ENCODE measurements at regions not wholly inside any gene's neighbourhood (a gene's known extent, or its start where the extent isn't known, plus 50 kb on each side); places are given as distances from the start of the nearest gene placed in this dataset.

GRCh38 chr3:76872999-76873398 is 166.9 kb upstream of the ROBO2 start:
- DNase-seq, result no peak

DNA sequence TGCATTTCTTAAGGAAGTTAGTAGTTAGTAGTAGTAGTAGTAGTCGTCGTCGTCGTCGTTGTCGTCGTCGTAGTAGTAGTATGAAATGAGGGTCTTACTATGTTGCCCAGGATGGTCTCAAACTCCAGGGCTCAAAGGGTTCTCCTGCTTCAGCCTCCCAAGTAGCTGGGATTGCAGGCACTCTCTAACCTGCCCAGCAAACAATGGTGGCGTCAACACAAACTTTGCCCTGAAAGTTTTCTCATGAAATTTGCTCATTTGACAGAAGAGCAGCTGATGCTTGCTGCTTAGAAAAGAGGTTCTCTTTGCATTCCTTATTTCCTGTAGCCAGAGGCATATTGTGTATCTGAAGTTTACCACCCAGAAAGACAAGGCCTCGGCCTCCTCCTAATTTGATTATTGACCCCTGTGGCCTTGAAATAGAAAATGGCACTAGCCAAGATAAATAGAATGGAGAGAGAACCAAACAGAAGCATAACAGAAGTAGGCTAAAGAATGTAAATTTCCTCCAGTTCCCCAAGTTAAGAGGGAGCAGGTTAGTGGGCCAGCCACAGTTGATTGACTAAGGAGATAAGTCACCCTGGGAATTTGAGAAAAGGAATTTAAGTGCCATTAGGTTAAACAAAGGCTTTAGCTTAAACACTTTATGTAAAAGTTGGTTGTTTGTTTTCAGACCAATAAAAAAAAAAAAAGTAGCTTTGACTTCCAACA is 166.2 kb upstream of the ROBO2 start:
- no peak for DNase-seq

GRCh38 chr3:76879959-76880358 is 159.9 kb upstream of the ROBO2 start:
- DNase-seq, result no peak

- DNase-seq, result no peak
Observed at GRCh38 chr3:76886761-76887500, 153.0 kb upstream of the ROBO2 start.

GRCh38 chr3:76888856-76889255 is 151.0 kb upstream of the ROBO2 start:
- DNase-seq, result no peak

- no peak for DNase-seq
Observed at GRCh38 chr3:76889911-76890310, 150.0 kb upstream of the ROBO2 start.

DNA sequence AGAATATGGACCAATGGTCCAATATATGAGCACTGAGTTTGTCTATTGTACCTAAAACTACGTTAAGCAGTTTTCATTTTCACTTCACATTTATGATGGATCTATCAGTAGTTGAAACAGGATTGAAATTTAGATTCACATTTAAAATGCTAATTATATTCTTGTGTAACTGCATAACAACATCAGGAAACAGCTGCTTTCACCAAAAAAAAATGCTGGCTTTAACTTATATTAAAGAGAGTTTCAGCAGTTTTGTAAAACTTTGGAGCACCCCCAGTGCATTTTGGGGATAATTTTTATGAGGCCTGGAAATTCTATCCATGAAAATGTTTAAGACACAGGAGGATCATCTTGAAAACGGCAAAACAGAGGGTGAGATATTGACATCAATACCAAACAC is 142.8 kb upstream of the ROBO2 start:
- no peak for DNase-seq

DNA sequence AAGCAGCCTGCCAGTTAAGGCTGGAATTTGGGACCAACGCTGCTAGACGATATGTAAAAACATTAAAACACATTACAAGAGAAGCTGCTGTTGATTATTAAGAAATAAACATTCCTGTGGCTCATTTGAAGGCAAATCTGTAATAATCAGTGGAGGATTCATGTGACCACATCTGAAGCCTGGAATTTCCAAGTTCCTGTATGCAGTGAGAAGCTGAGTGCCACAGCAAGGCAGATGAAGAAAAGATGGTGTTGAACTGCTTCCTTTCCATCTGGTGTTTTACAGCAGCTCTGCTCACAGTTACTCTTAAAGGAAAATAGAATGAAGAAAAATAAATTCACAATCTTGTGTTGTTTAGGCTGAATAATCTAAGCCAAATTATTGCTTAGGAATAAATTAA is 139.3 kb upstream of the ROBO2 start:
- no peak for DNase-seq

GRCh38 chr3:76908156-76908555 is 131.7 kb upstream of the ROBO2 start:
- DNase-seq, result no peak

DNA sequence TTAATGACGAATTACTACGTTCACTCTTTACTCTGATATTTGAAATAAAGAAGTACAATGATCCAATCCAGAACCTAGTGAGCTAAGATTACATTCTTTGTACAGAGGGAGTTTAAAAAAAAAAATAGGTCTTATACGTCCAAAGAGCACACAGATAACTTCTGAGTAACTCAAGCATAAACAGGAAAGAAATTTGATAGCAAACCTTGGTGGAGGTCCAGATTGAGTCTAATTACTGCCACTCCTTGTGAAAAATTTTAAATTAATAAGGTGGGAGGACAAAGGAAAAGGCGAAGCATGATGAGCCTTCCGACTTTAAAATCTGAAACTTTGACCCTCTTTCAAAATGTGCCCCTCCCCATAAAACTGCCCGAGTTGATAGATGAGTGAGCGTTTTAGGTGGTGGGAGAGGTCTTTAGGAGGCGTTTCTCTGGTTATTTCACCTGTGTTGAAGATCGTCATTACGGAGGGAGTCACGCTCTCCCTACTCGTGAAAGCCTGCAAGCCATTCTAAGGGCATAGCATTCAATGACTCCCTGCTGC is 127.0 kb upstream of the ROBO2 start:
- no peak for DNase-seq

DNA sequence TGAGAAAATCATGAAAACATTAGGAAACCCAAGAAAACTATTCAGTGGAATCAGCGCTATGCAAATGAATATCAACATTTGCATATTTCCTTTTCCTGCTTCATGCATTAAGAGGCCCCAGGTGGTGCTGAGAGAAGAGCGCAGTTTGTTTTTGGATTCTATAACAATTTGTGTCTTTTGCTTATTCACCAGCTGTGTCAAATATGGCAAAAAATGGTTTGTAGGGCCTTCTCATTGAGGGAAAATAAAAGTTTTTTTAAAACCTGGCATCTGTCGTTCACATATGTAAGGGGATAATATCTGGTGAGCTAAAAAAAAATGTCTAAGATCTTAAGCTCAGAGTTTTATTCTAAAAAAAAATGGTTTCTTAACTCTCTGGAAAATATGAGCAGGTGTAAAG is 122.5 kb upstream of the ROBO2 start:
- DNase-seq, result no peak

DNA sequence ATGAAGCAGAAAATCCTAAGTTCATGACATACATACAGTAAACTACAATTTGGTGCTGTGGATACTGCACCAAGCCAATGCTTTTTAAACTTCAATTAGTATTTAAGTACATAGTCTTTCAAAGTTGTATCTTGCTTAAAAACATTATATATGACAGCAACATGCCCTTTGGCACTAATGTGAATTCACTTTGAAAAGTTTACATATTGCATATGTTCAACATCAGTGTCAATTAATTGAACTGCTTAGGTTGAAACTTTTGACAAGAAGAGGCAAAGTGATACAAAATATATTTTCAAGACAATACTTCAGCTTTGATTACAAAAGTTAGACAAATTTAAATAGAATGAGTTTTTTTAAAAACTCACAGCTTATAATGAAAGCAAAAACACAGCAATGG is 119.4 kb upstream of the ROBO2 start:
- DNase-seq, result no peak

DNA sequence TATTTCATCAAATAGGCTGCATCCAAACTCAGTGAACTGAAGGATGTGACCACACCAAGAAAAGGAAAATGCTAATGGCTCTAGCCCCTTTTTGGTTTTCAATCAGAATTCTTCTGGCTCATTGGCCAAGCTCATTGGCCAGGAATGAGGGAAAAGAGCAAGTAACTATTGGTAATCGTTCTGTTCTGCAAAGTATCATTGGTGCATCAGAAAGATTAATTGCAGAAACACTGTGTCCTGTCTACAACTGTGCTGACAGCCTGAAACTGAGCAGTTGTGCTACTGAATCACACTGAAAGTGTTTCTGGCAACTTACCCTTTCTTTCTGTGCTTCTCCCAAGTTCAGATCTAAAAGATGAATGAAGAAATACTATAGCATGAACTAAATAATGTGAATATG is 116.4 kb upstream of the ROBO2 start:
- no peak for DNase-seq

DNA sequence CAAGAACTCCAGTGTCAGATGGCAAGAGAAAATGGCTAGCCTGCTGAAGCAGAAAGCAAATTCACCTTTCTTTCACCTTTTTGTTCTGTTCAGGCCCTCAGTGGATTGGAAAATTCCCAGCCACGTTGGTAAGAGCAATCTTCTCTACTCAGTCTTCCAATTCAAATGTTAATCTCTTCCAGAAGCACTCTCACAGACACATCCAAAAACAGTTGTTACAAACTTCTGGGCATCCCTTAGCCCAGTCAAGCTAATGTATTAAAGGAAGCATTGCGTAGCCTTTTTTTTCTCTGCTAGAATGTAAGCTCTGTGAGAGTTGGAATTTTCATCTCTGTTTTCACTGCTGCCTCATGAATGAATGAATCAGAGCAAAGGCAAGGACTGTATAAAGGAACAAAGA is 109.2 kb upstream of the ROBO2 start:
- no peak for DNase-seq

DNA sequence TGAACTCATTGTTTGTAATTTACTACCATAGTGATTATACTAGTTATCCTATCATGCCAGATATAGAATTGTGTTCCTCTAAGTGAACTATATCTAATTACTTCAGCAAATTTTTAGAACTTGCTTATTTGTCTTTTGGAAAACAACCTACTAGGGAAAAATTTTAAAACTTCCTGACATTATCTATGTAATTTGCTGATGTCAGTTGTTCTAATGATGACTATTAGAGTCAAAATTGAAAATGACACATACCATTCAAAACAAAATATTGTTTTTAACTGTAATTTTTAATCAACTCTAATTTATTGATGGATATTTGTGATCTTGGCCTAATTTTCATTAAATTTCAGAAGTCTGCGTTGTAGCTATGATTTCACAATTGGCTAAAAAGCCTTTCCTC is 106.7 kb upstream of the ROBO2 start:
- no peak for DNase-seq

GRCh38 chr3:76938962-76939361 is 100.9 kb upstream of the ROBO2 start:
- no peak for DNase-seq

- no peak for DNase-seq
Observed at GRCh38 chr3:76940181-76940770, 99.6 kb upstream of the ROBO2 start.

GRCh38 chr3:76941376-76941775 is 98.5 kb upstream of the ROBO2 start:
- no peak for DNase-seq

- DNase-seq, result no peak
Observed at GRCh38 chr3:76942101-76942500, 97.8 kb upstream of the ROBO2 start.

DNA sequence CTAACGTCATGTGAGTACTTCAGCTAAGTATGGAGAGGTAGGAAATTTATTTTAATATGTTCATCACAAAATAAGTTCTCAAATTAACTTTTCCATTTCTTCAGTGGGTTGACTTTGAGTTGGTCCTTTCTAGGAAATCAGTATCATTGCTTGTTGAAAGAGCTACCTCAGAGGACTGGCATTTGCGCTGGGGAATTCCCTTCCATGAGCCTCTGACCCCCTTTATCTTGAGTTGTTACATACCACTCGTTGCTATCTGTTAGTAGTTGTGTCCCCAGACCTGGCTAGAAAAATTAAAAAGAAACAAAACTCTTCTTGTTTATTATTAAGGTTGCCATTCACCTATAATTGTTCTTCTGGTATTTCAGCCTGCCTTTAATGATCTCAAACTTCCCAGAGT is 96.8 kb upstream of the ROBO2 start:
- DNase-seq, result no peak

DNA sequence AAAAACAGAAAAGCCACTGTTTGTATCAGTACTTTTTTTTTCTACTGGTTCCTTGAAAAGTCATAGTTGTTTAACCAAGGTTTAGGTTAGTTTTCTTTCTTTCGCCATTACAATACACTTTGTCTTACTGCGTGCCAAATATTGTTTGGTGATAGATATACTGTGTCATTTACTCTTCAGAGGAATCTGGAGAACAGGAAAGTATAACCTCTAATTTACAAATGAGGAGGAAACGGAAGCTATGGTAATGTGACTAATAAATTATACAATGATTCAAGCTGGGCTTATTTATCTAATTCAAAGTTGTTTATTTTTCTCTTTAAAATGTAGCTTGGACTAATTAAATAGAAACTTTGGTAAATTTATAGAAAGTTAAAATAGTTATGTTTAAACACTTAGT is 96.2 kb upstream of the ROBO2 start:
- no peak for DNase-seq

- DNase-seq, result no peak
Observed at GRCh38 chr3:76949033-76949432, 90.9 kb upstream of the ROBO2 start.

GRCh38 chr3:76949462-76949861 is 90.4 kb upstream of the ROBO2 start:
- DNase-seq, result no peak
